Panc1 (cell line): ENCODE measurements at regions not wholly inside any gene's neighbourhood (a gene's known extent, or its start where the extent isn't known, plus 50 kb on each side); places are given as distances from the start of the nearest gene placed in this dataset.

Source experiments
- CTCF ChIP-seq: fragments of 450-650 bp; IDR thresholded peaks from 2 replicates; pipeline ENCODE4 v1.5.1; 2017; ENCODE audit warnings: mild to moderate bottlenecking
- POLR2AphosphoS5 ChIP-seq: IDR thresholded peaks from 2 replicates; pipeline ENCODE4 v1.6.1; 2012; ENCODE audit warnings: mild to moderate bottlenecking, low read depth, low read length, moderate library complexity
- REST ChIP-seq, 2 experiments: IDR thresholded peaks; 2 replicates each; pipeline ENCODE4 v1.6.1; 2011 to 2012; ENCODE audit warnings: low read depth in 2 of 2, control low read depth in 1 of 2, low read length in 1 of 2, mild to moderate bottlenecking in 1 of 2, moderate library complexity in 1 of 2; ENCODE audit not compliant: insufficient read depth in 1 of 2

GRCh38 chr7:110421490-110422241 lies 669.3 kb upstream of the LRRN3 start:
- TF ChIP-seq CTCF (no peak), REST (IDR thresholded peaks at IDR 0.05; ENCODE audit: insufficient read depth in 1 of 2, low read depth in 2 of 2, low read length in 1 of 2) (no peak), POLR2AphosphoS5 (no peak)
